ENCODE measurements at regions not wholly inside any gene's neighbourhood (a gene's known extent, or its start where the extent isn't known, plus 50 kb on each side); places are given as distances from the start of the nearest gene placed in this dataset.

GRCh38 chr11:71338801-71339395 is 86.5 kb upstream of the SHANK2 start:
- TF ChIP-seq POLR2A (IDR thresholded peaks at IDR 0.05) = no peak
- no peak for TF ChIP-seq CTCF (IDR thresholded peaks at IDR 0.05)
- no peak for TF ChIP-seq POLR2AphosphoS5 (IDR thresholded peaks at IDR 0.05)

Measured in suprapubic skin (tissue), 4 donors.